Prostate gland (tissue), 2 donors: ENCODE measurements at regions not wholly inside any gene's neighbourhood (a gene's known extent, or its start where the extent isn't known, plus 50 kb on each side); places are given as distances from the start of the nearest gene placed in this dataset.

Source experiments
- CTCF ChIP-seq, 4 experiments: fragments of 200-600 bp in 2 of 4; fragments of 450-650 bp in 2 of 4; sonication (generic) in 2 of 4; IDR thresholded peaks; 1 replicate in 3 of 4; 2 replicates in 1 of 4; pipeline ENCODE4 v1.5.1; 2016 to 2019; ENCODE audit warnings: antibody characterized with exemption in 4 of 4, mild to moderate bottlenecking in 2 of 4, moderate library complexity in 2 of 4
- POLR2A ChIP-seq: fragments of 450-650 bp; IDR thresholded peaks from one replicate; pipeline ENCODE4 v1.6.1; 2016; ENCODE audit warnings: antibody characterized with exemption, mild to moderate bottlenecking
- POLR2AphosphoS5 ChIP-seq: sonication (generic); formaldehyde crosslinking; IDR thresholded peaks from one replicate; pipeline ENCODE4 v1.6.1; 2017; ENCODE audit warnings: antibody characterized with exemption

- TF ChIP-seq CTCF (IDR thresholded peaks at IDR 0.05) (no peak), POLR2AphosphoS5 (no peak), POLR2A (no peak)
Measured at GRCh38 chr11:91536366-91536765, 688.3 kb upstream of the FAT3 start.
